HCT116 (cell line): ENCODE measurements at regions not wholly inside any gene's neighbourhood (a gene's known extent, or its start where the extent isn't known, plus 50 kb on each side); places are given as distances from the start of the nearest gene placed in this dataset.

ENCODE experiments used
- ATAC-seq: fragments of 200-7000 bp; cut with Tn5 transposase; 2 replicates; pipeline ENCODE4 v1.9.1; 2020; ENCODE audit warnings: mild to moderate bottlenecking, moderate library complexity
- BruUV-seq: library from RNA; stranded (reverse); fragments of 400-500 nt; replicated peaks from 2 replicates; lab custom pipeline; 2021; lab: Mats Ljungman, UMichigan
- CTCF ChIA-PET: fragments of 300-600 bp; sonication (Branson Sonifier 250); formaldehyde crosslinking; loops from one replicate; lab custom pipeline; 2021; ENCODE audit warnings: antibody characterized with exemption; lab: Charles Lee
- POLR2A ChIA-PET: fragments of 300-600, 350-600 bp; sonication (Branson Sonifier 250); formaldehyde crosslinking; loops from one replicate; lab custom pipeline; 2021; ENCODE audit warnings: antibody characterized with exemption; lab: Charles Lee
- RAD21 ChIA-PET, 2 experiments: fragments of 300-600 bp; sonication (Branson Sonifier 250); formaldehyde crosslinking; loops; one replicate each; lab custom pipeline; 2023; ENCODE audit warnings: low total read pairs in 2 of 2; ENCODE audit not compliant: uncharacterized antibody in 2 of 2, unreplicated experiment in 2 of 2, low non-redundant PET in 1 of 2; lab: Charles Lee
- DNase-seq: peaks from one replicate; pipeline ENCODE4 v3.0.0-alpha.2; 2010; ENCODE audit warnings: low read depth, low spot score
- H2AFZ ChIP-seq: fragments of 200-600 bp; shearing (Covaris generic), sonication (generic); 2 replicates; pipeline ENCODE4 v1.6.1; 2017; ENCODE audit warnings: low read depth, mixed run types, mixed read lengths, antibody characterized with exemption, low read length; ENCODE audit not compliant: poor library complexity, severe bottlenecking
- H3K27ac ChIP-seq: 2 replicates; pipeline ENCODE4 v1.5.1; 2012; ENCODE audit warnings: low read depth, low read length
- H3K27me3 ChIP-seq: fragments of 200-600 bp; sonication (generic); 2 replicates; pipeline ENCODE4 v1.6.1; 2016; ENCODE audit warnings: mixed run types, low read length, mixed read lengths; ENCODE audit not compliant: insufficient read depth
- H3K36me3 ChIP-seq, 2 experiments: fragments of 200-500 bp in 1 of 2; fragments of 200-600 bp in 1 of 2; sonication (Bioruptor generic) in 1 of 2; sonication (generic) in 1 of 2; 2 replicates each; pipeline versions ENCODE4 v1.5.1 to v1.6.1; 2014 to 2016; ENCODE audit warnings: low read length in 2 of 2, inconsistent platforms in 1 of 2, mixed read lengths in 1 of 2, mixed run types in 1 of 2; ENCODE audit not compliant: insufficient read depth in 2 of 2, control insufficient read depth in 1 of 2
- H3K4me1 ChIP-seq, 2 experiments: fragments of 200-600 bp in 1 of 2; sonication (generic) in 1 of 2; 2 replicates each; pipeline versions ENCODE4 v1.5.1 to v1.6.1; 2012 to 2017; ENCODE audit warnings: low read length in 2 of 2, inconsistent platforms in 1 of 2, mild to moderate bottlenecking in 1 of 2, mixed read lengths in 1 of 2, mixed run types in 1 of 2, moderate library complexity in 1 of 2; ENCODE audit not compliant: insufficient read depth in 2 of 2, control insufficient read depth in 1 of 2
- H3K4me2 ChIP-seq: fragments of 200-600 bp; sonication (generic); 2 replicates; pipeline ENCODE4 v1.6.1; 2017; ENCODE audit warnings: mixed run types, low read length, mixed read lengths
- H3K4me3 ChIP-seq, 2 experiments: fragments of 200-600 bp in 1 of 2; sonication (generic) in 1 of 2; replicated peaks in 1 of 2; 2 replicates each; pipeline ENCODE4 v1.5.1; 2011 to 2016; ENCODE audit warnings: low read length in 2 of 2, control low read depth in 1 of 2, low read depth in 1 of 2, mild to moderate bottlenecking in 1 of 2, mixed read lengths in 1 of 2, mixed run types in 1 of 2
- H3K79me2 ChIP-seq: fragments of 200-600 bp; sonication (generic); 2 replicates; pipeline ENCODE4 v1.6.1; 2017; ENCODE audit warnings: mild to moderate bottlenecking, mixed run types, low read length, moderate library complexity, mixed read lengths; ENCODE audit not compliant: insufficient read depth
- H3K9ac ChIP-seq: fragments of 200-600 bp; sonication (generic); 2 replicates; pipeline ENCODE4 v1.6.1; 2016; ENCODE audit warnings: low read length, mixed read lengths
- H3K9me2 ChIP-seq: fragments of 200-600 bp; sonication (generic), shearing (Covaris generic); 2 replicates; pipeline ENCODE4 v1.6.1; 2017; ENCODE audit warnings: mixed run types, mild to moderate bottlenecking, moderate library complexity; ENCODE audit not compliant: insufficient read depth
- H3K9me3 ChIP-seq, 2 experiments: fragments of 200-500 bp in 1 of 2; fragments of 200-600 bp in 1 of 2; sonication (Bioruptor generic) in 1 of 2; sonication (generic) in 1 of 2; 2 replicates each; pipeline ENCODE4 v1.6.1; 2014 to 2017; ENCODE audit warnings: low read length in 2 of 2, mixed read lengths in 2 of 2, inconsistent platforms in 1 of 2, low read depth in 1 of 2, mild to moderate bottlenecking in 1 of 2, mixed run types in 1 of 2, moderate library complexity in 1 of 2; ENCODE audit not compliant: control insufficient read depth in 1 of 2, insufficient read depth in 1 of 2
- H4K20me1 ChIP-seq: fragments of 200-600 bp; sonication (generic), shearing (Covaris generic); 2 replicates; pipeline ENCODE4 v1.6.1; 2017; ENCODE audit warnings: mixed run types, mild to moderate bottlenecking, moderate library complexity; ENCODE audit not compliant: insufficient read depth
- RAD21 ChIP-seq: IDR thresholded peaks from 2 replicates; pipeline ENCODE4 v1.6.1; 2012; ENCODE audit warnings: low read depth, mild to moderate bottlenecking
- REST ChIP-seq: IDR thresholded peaks from 2 replicates; pipeline ENCODE4 v1.6.1; 2012; ENCODE audit warnings: low read depth
- ZBTB33 ChIP-seq: IDR thresholded peaks from 2 replicates; pipeline ENCODE4 v1.6.1; 2011; ENCODE audit warnings: mild to moderate bottlenecking, low read length, moderate library complexity; ENCODE audit not compliant: insufficient replicate concordance; ENCODE audit errors: extremely low read depth
- intact Hi-C: fragments of 100-400 bp; cut with micrococcal nuclease; formaldehyde crosslinking; loops from 2 replicates; pipeline ENCODE4 v1.10.0; 2022

- DNase-seq = no peak
- no peak for ATAC-seq
- POLR2A ChIA-PET = no interaction called here
- CTCF ChIA-PET = no interaction called here
- no TSS peak for BruUV-seq
- no peak overlapping the region for H3K27ac ChIP-seq
- no peaks in the 10 kb centered on the region for H4K20me1 ChIP-seq
- intact Hi-C loops = no loop called here
- no peak overlapping the region for H2AFZ ChIP-seq
- no peaks in the 10 kb centered on the region for H3K4me1 ChIP-seq
- H3K9ac ChIP-seq = no peak overlapping the region
- no peaks in the 10 kb centered on the region for H3K79me2 ChIP-seq
- RAD21 ChIA-PET = no interaction called here
- H3K4me2 ChIP-seq = no peak overlapping the region
- H3K36me3 ChIP-seq = no peaks in the 10 kb centered on the region
- H3K27me3 ChIP-seq = no peaks in the 10 kb centered on the region
- no peaks in the 10 kb centered on the region for H3K9me2 ChIP-seq
- peaks cover 0 to 34% of the 10 kb centered on the region in 2 experiments; a peak in 2 of 4 replicates for H3K9me3 ChIP-seq
- no peak overlapping the region for H3K4me3 ChIP-seq
- TF ChIP-seq RAD21 (no peak), ZBTB33 (no peak), REST (no peak)
Observed at GRCh38 chr16:62602790-62603189, 566.6 kb upstream of the CDH8 start.
